Loucy (cell line): ENCODE measurements at regions not wholly inside any gene's neighbourhood (a gene's known extent, or its start where the extent isn't known, plus 50 kb on each side); places are given as distances from the start of the nearest gene placed in this dataset.

ENCODE experiments used
- CTCF ChIP-seq: fragments of 200-600 bp; sonication (generic); conservative IDR thresholded peaks from 2 replicates; pipeline ENCODE4 v1.5.1; 2014; ENCODE audit warnings: mild to moderate bottlenecking, antibody characterized with exemption, low read length
- EZH2phosphoT487 ChIP-seq: fragments of 200-600 bp; IDR thresholded peaks from 2 replicates; pipeline ENCODE4 v1.6.1; 2018; ENCODE audit warnings: antibody characterized with exemption, mild to moderate bottlenecking, moderate library complexity, borderline replicate concordance

GRCh38 chr5:164127527-164127926 lies 622.1 kb downstream of the MAT2B start:
- TF ChIP-seq CTCF (no peak), EZH2phosphoT487 (no peak)
